Panc1 (cell line): ENCODE measurements at regions not wholly inside any gene's neighbourhood (a gene's known extent, or its start where the extent isn't known, plus 50 kb on each side); places are given as distances from the start of the nearest gene placed in this dataset.

Source experiments
- ATAC-seq: fragments of 200-7000 bp; cut with Tn5 transposase; 2 replicates; pipeline ENCODE4 v1.9.1; 2020; ENCODE audit warnings: mild to moderate bottlenecking, moderate library complexity
- BruUV-seq: library from RNA; stranded (reverse); fragments of 400-500 nt; replicated peaks from 2 replicates; lab custom pipeline; 2021; lab: Mats Ljungman, UMichigan
- CTCF ChIA-PET: fragments of 300-600 bp; sonication (Branson Sonifier 250); formaldehyde crosslinking; loops from one replicate; lab custom pipeline; 2022; ENCODE audit warnings: antibody characterized with exemption; lab: Charles Lee
- POLR2A ChIA-PET: fragments of 300-600 bp; sonication (Branson Sonifier 250); formaldehyde crosslinking; loops from one replicate; lab custom pipeline; 2022; ENCODE audit warnings: antibody characterized with exemption; lab: Charles Lee
- DNase-seq: peaks from one replicate; pipeline ENCODE4 v3.0.0-alpha.2; 2010; ENCODE audit warnings: low read depth, low spot score
- H3K27ac ChIP-seq: 2 replicates; pipeline ENCODE4 v1.5.1; 2011; ENCODE audit warnings: mild to moderate bottlenecking, low read length, inconsistent platforms
- H3K27me3 ChIP-seq: fragments of 200-500 bp; sonication (Bioruptor generic); 2 replicates; pipeline ENCODE4 v1.6.0; 2014; ENCODE audit warnings: low read length, inconsistent platforms; ENCODE audit not compliant: control insufficient read depth, insufficient read depth
- H3K36me3 ChIP-seq: fragments of 200-500 bp; sonication (Bioruptor generic); 2 replicates; pipeline ENCODE4 v1.5.1; 2014; ENCODE audit warnings: inconsistent platforms, mild to moderate bottlenecking, low read length, moderate library complexity; ENCODE audit not compliant: control insufficient read depth, insufficient read depth
- H3K4me1 ChIP-seq: 2 replicates; pipeline ENCODE4 v1.5.1; 2011; ENCODE audit warnings: inconsistent platforms, mild to moderate bottlenecking, low read length, moderate library complexity; ENCODE audit not compliant: control insufficient read depth, insufficient read depth
- H3K4me3 ChIP-seq, 2 experiments: 2 replicates each; pipeline ENCODE4 v1.5.1; 2011 to 2012; ENCODE audit warnings: low read depth in 2 of 2, low read length in 2 of 2, mild to moderate bottlenecking in 2 of 2, inconsistent platforms in 1 of 2, moderate library complexity in 1 of 2
- H3K9me3 ChIP-seq: fragments of 200-500 bp; sonication (Bioruptor generic); 2 replicates; pipeline ENCODE4 v1.5.1; 2014; ENCODE audit warnings: low read depth, mild to moderate bottlenecking, inconsistent platforms, low read length, moderate library complexity; ENCODE audit not compliant: control insufficient read depth, insufficient read depth
- POLR2AphosphoS5 ChIP-seq: IDR thresholded peaks from 2 replicates; pipeline ENCODE4 v1.6.1; 2012; ENCODE audit warnings: mild to moderate bottlenecking, low read depth, low read length, moderate library complexity
- SIN3A ChIP-seq: IDR thresholded peaks from 2 replicates; pipeline ENCODE4 v1.6.1; 2012; ENCODE audit warnings: low read depth, mild to moderate bottlenecking, low read length, moderate library complexity, borderline replicate concordance; ENCODE audit not compliant: insufficient read depth
- TCF7L2 ChIP-seq: IDR thresholded peaks from 2 replicates; pipeline ENCODE4 v1.6.1; 2011; ENCODE audit warnings: mild to moderate bottlenecking, low read depth, low read length, inconsistent platforms
- in situ Hi-C: cut with HindIII; loops from 2 replicates; pipeline ENCODE4 v1.10.0; 2016; ENCODE audit warnings: low sequenced_read_pairs, low pct_unique_long_range_greater_than_20kb
- intact Hi-C: fragments of 100-400 bp; cut with micrococcal nuclease; formaldehyde crosslinking; loops from one replicate; pipeline ENCODE4 v1.10.0; 2022; ENCODE audit not compliant: unreplicated experiment
- TF ChIP-seq, protein P1 (sequence below): fragments of 450-650 bp; IDR thresholded peaks from 2 replicates; pipeline ENCODE4 v1.5.1; 2017; ENCODE audit warnings: mild to moderate bottlenecking
- TF ChIP-seq, protein P2 (sequence below), 2 experiments: IDR thresholded peaks; 2 replicates each; pipeline ENCODE4 v1.6.1; 2011 to 2012; ENCODE audit warnings: low read depth in 2 of 2, control low read depth in 1 of 2, low read length in 1 of 2, mild to moderate bottlenecking in 1 of 2, moderate library complexity in 1 of 2; ENCODE audit not compliant: insufficient read depth in 1 of 2

DNA sequence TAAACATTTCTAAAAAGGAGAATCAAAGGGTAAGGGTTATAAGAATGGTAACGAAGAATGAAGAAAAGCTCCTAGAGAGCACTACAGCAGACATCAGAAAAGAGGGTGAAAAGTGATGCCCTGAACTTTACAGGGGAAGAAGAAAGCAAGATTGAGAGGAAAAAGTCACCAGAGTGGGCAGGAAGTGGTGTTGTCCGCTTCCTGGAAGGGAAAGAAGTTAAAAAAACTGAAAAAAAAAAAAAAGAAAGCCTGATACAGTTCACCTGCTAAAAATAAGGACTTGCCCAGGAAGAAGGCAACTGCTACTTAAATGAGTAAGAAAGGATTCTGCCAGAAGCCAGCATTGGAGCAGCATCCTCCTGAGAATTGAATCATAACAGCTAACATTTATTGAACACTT lies 330.1 kb upstream of the PHF14 start:
- intact Hi-C loops (no loop called here), in situ Hi-C loops (no loop called here)
- POLR2A ChIA-PET = no interaction called here
- BruUV-seq = no TSS peak
- Histone ChIP-seq H3K4me1 (no peaks in the 10 kb centered on the region), H3K4me3 (no peak overlapping the region), H3K27ac (no peak overlapping the region), H3K9me3 (no peaks in the 10 kb centered on the region), H3K27me3 (no peaks in the 10 kb centered on the region), H3K36me3 (no peaks in the 10 kb centered on the region)
- ATAC-seq = no peak
- no peak for TF ChIP-seq SIN3A
- TF ChIP-seq, protein P1, sequence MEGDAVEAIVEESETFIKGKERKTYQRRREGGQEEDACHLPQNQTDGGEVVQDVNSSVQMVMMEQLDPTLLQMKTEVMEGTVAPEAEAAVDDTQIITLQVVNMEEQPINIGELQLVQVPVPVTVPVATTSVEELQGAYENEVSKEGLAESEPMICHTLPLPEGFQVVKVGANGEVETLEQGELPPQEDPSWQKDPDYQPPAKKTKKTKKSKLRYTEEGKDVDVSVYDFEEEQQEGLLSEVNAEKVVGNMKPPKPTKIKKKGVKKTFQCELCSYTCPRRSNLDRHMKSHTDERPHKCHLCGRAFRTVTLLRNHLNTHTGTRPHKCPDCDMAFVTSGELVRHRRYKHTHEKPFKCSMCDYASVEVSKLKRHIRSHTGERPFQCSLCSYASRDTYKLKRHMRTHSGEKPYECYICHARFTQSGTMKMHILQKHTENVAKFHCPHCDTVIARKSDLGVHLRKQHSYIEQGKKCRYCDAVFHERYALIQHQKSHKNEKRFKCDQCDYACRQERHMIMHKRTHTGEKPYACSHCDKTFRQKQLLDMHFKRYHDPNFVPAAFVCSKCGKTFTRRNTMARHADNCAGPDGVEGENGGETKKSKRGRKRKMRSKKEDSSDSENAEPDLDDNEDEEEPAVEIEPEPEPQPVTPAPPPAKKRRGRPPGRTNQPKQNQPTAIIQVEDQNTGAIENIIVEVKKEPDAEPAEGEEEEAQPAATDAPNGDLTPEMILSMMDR = no peak
- CTCF ChIA-PET = no interaction called here
- no peak for DNase-seq

DNA sequence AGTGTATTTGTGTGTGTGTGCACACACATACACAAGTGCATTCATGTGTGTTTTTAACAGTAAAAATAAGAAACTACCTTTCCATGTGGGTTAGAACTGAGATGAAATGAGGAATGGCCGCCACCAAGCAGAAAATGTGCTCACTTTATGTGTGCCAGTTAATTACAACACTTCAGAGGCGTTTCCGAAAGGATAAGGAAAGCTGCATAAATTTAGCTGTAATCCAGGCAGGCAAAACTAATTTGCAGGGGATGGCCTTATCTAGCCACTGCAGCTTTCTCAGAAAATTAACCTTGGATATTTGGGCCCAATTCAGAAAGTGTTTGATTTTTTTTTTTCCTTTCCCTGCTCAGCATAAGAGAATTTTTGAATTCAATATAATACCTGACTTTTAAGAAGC lies 328.8 kb upstream of the PHF14 start:
- ChIA-PET POLR2A (no interaction called here), CTCF (no interaction called here)
- TF ChIP-seq SIN3A (no peak), POLR2AphosphoS5 (no peak), TCF7L2 (no peak)
- TF ChIP-seq, protein P1 = no peak
- TF ChIP-seq, protein P2, sequence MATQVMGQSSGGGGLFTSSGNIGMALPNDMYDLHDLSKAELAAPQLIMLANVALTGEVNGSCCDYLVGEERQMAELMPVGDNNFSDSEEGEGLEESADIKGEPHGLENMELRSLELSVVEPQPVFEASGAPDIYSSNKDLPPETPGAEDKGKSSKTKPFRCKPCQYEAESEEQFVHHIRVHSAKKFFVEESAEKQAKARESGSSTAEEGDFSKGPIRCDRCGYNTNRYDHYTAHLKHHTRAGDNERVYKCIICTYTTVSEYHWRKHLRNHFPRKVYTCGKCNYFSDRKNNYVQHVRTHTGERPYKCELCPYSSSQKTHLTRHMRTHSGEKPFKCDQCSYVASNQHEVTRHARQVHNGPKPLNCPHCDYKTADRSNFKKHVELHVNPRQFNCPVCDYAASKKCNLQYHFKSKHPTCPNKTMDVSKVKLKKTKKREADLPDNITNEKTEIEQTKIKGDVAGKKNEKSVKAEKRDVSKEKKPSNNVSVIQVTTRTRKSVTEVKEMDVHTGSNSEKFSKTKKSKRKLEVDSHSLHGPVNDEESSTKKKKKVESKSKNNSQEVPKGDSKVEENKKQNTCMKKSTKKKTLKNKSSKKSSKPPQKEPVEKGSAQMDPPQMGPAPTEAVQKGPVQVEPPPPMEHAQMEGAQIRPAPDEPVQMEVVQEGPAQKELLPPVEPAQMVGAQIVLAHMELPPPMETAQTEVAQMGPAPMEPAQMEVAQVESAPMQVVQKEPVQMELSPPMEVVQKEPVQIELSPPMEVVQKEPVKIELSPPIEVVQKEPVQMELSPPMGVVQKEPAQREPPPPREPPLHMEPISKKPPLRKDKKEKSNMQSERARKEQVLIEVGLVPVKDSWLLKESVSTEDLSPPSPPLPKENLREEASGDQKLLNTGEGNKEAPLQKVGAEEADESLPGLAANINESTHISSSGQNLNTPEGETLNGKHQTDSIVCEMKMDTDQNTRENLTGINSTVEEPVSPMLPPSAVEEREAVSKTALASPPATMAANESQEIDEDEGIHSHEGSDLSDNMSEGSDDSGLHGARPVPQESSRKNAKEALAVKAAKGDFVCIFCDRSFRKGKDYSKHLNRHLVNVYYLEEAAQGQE (IDR thresholded peaks at IDR 0.05; ENCODE audit: insufficient read depth in 1 of 2, low read depth in 2 of 2, low read length in 1 of 2) = no peak
- Histone ChIP-seq H3K4me3 (no peak overlapping the region), H3K27me3 (no peaks in the 10 kb centered on the region), H3K4me1 (no peaks in the 10 kb centered on the region), H3K36me3 (no peaks in the 10 kb centered on the region), H3K9me3 (no peaks in the 10 kb centered on the region), H3K27ac (no peak overlapping the region)
- in situ Hi-C loops = no loop called here
- ATAC-seq = no peak
- BruUV-seq = no TSS peak
- intact Hi-C loops = no loop called here
- no peak for DNase-seq
